ENCODE measurements at regions not wholly inside any gene's neighbourhood (a gene's known extent, or its start where the extent isn't known, plus 50 kb on each side); places are given as distances from the start of the nearest gene placed in this dataset.

- DNase-seq, result no peak
Observed at GRCh38 chr5:175388531-175388930, 55.5 kb downstream of the DRD1 start.

GRCh38 chr5:175387144-175387543, 56.8 kb downstream of the DRD1 start:
- DNase-seq, result no peak

- no peak for DNase-seq
Observed at GRCh38 chr5:175386526-175386925, 57.5 kb downstream of the DRD1 start.

- no peak for DNase-seq
Observed at GRCh38 chr5:175385691-175386362, 58.2 kb downstream of the DRD1 start.

GRCh38 chr5:175384724-175385552, 59.0 kb downstream of the DRD1 start:
- no peak for DNase-seq

- no peak for DNase-seq
Observed at GRCh38 chr5:175383350-175383749, 60.6 kb downstream of the DRD1 start.

- no peak for DNase-seq
Observed at GRCh38 chr5:175382171-175382570, 61.8 kb downstream of the DRD1 start.

GRCh38 chr5:175381130-175381529, 62.9 kb downstream of the DRD1 start:
- DNase-seq, result no peak

GRCh38 chr5:175380701-175381100, 63.3 kb downstream of the DRD1 start:
- DNase-seq, result no peak

GRCh38 chr5:175379867-175380266, 64.1 kb downstream of the DRD1 start:
- no peak for DNase-seq

- no peak for DNase-seq
Observed at GRCh38 chr5:175378444-175379028, 65.4 kb downstream of the DRD1 start.

- no peak for DNase-seq
Observed at GRCh38 chr5:175377816-175378215, 66.2 kb downstream of the DRD1 start.

- no peak for DNase-seq
Observed at GRCh38 chr5:175374166-175374875, 69.7 kb downstream of the DRD1 start.

- no peak for DNase-seq
Observed at GRCh38 chr5:175365866-175366265, 78.1 kb downstream of the DRD1 start.

GRCh38 chr5:175363300-175363699, 80.7 kb downstream of the DRD1 start:
- DNase-seq, result no peak

- DNase-seq, result no peak
Observed at GRCh38 chr5:175357995-175358394, 86.0 kb downstream of the DRD1 start.

- DNase-seq, result no peak
Observed at GRCh38 chr5:175356428-175356827, 87.6 kb downstream of the DRD1 start.

GRCh38 chr5:175354964-175355363, 89.0 kb downstream of the DRD1 start:
- no peak for DNase-seq

GRCh38 chr5:175353926-175354325, 90.1 kb downstream of the DRD1 start:
- no peak for DNase-seq

- no peak for DNase-seq
Observed at GRCh38 chr5:175351897-175352590, 91.9 kb downstream of the DRD1 start.

- no peak for DNase-seq
Observed at GRCh38 chr5:175351126-175351525, 92.9 kb downstream of the DRD1 start.

- DNase-seq, result no peak
Observed at GRCh38 chr5:175347931-175348330, 96.1 kb downstream of the DRD1 start.

GRCh38 chr5:175347027-175347426, 97.0 kb downstream of the DRD1 start:
- no peak for DNase-seq
